Gastroesophageal sphincter (tissue), 3 donors: ENCODE measurements at regions not wholly inside any gene's neighbourhood (a gene's known extent, or its start where the extent isn't known, plus 50 kb on each side); places are given as distances from the start of the nearest gene placed in this dataset.

Experiments used
- CTCF ChIP-seq, 4 experiments: fragments of 200-600 bp in 2 of 4; fragments of 450-650 bp in 2 of 4; sonication (generic) in 1 of 4; IDR thresholded peaks; one replicate each; pipeline ENCODE4 v1.5.1; 2017 to 2019; ENCODE audit warnings: antibody characterized with exemption in 4 of 4, mild to moderate bottlenecking in 2 of 4, moderate library complexity in 2 of 4
- EP300 ChIP-seq: sonication (generic); formaldehyde crosslinking; IDR thresholded peaks from one replicate; pipeline ENCODE4 v1.6.1; 2017; ENCODE audit warnings: antibody characterized with exemption, mild to moderate bottlenecking
- POLR2A ChIP-seq, 2 donors: fragments of 450-650 bp; IDR thresholded peaks; one replicate each; pipeline ENCODE4 v1.6.1; 2017; ENCODE audit warnings: antibody characterized with exemption in 2 of 2, mild to moderate bottlenecking in 2 of 2, moderate library complexity in 1 of 2

- TF ChIP-seq CTCF (IDR thresholded peaks at IDR 0.05) (no peak), POLR2A (IDR thresholded peaks at IDR 0.05) (no peak), EP300 (no peak)
Measured at GRCh38 chr4:62549601-62550000, 1349.5 kb downstream of the ADGRL3 start.
